ENCODE measurements at regions not wholly inside any gene's neighbourhood (a gene's known extent, or its start where the extent isn't known, plus 50 kb on each side); places are given as distances from the start of the nearest gene placed in this dataset.

DNA sequence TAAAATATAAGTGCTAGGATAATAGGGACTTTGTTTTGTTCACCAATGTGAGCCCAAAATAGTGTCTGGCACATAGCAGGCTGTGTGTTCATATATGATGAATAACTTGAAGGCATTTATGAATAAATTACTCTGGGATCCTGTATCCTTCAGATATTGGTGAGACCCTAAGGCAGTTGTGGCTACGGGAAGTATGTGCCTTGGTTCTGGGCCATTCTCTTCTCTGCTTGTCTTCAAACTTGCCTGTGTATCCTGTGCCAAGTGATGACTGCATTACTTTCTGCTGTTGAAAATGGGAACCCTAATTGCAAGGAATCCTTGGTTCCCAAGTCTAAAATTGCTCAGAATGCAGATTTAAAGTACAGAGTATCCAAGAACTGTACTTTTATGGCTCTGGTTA, 67.6 kb upstream of the KTN1 start:
- Histone ChIP-seq H3F3A (replicated peaks; ENCODE audit: insufficient read depth) (no peaks in the 10 kb centered on the region), H3K4me3 (ENCODE audit: low read depth in 2 of 2, low read length in 1 of 2) (no peak overlapping the region), H3K79me2 (ENCODE audit: insufficient read depth) (no peaks in the 10 kb centered on the region), H3K4me2 (no peak overlapping the region), H3K9ac (no peak overlapping the region), H3K27me3 (ENCODE audit: insufficient read depth) (no peaks in the 10 kb centered on the region), H3K4me1 (ENCODE audit: control insufficient read depth in 1 of 2, insufficient read depth in 2 of 2, low read depth in 1 of 2, low read length in 1 of 2) (no peaks in the 10 kb centered on the region; a peak in 1 of 4 replicates), H3K36me3 (replicated peaks in 1 of 2; ENCODE audit: control insufficient read depth in 1 of 2, insufficient read depth in 2 of 2, low read length in 1 of 2) (no peaks in the 10 kb centered on the region), H3K27ac (ENCODE audit: low read depth in 2 of 2, low read length in 1 of 2) (no peak overlapping the region), H2AFZ (ENCODE audit: low read depth) (no peak overlapping the region), H3K9me3 (no peaks in the 10 kb centered on the region), H3K9me2 (no peaks in the 10 kb centered on the region), H4K20me1 (ENCODE audit: insufficient read depth) (no peaks in the 10 kb centered on the region)
- 75% methylated on average over 1 of the region's 1 CpG for WGBS (ENCODE audit: low lambda C conversion rate)
- CTCF ChIA-PET: no interaction called here
- DNase-seq: no peak
- TF ChIP-seq MXI1 (IDR thresholded peaks at IDR 0.05; ENCODE audit: low read depth, low read length) (no peak), SIN3A (IDR thresholded peaks at IDR 0.05; ENCODE audit: borderline replicate concordance, low read depth, low read length) (no peak), TCF12 (IDR thresholded peaks at IDR 0.05) (no peak), TEAD4 (IDR thresholded peaks at IDR 0.05; ENCODE audit: borderline replicate concordance, insufficient read depth) (no peak), JUND (IDR thresholded peaks at IDR 0.05) (no peak), EP300 (IDR thresholded peaks at IDR 0.05; ENCODE audit: borderline replicate concordance in 1 of 2, low read depth in 1 of 2, low read length in 1 of 2) (no peak), EZH2phosphoT487 (IDR thresholded peaks at IDR 0.05; ENCODE audit: borderline replicate concordance, low read depth) (no peak), POLR2AphosphoS5 (IDR thresholded peaks at IDR 0.05; ENCODE audit: low read depth, low read length) (no peak), ELF1 (IDR thresholded peaks at IDR 0.05) (no peak), NFIC (IDR thresholded peaks at IDR 0.05; ENCODE audit: borderline replicate concordance) (no peak), FOXM1 (IDR thresholded peaks at IDR 0.05; ENCODE audit: low read depth) (no peak)
- TF ChIP-seq, protein P1, sequence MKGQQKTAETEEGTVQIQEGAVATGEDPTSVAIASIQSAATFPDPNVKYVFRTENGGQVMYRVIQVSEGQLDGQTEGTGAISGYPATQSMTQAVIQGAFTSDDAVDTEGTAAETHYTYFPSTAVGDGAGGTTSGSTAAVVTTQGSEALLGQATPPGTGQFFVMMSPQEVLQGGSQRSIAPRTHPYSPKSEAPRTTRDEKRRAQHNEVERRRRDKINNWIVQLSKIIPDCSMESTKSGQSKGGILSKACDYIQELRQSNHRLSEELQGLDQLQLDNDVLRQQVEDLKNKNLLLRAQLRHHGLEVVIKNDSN (IDR thresholded peaks at IDR 0.05; ENCODE audit: borderline replicate concordance, low read depth): no peak
- TF ChIP-seq, protein P2, sequence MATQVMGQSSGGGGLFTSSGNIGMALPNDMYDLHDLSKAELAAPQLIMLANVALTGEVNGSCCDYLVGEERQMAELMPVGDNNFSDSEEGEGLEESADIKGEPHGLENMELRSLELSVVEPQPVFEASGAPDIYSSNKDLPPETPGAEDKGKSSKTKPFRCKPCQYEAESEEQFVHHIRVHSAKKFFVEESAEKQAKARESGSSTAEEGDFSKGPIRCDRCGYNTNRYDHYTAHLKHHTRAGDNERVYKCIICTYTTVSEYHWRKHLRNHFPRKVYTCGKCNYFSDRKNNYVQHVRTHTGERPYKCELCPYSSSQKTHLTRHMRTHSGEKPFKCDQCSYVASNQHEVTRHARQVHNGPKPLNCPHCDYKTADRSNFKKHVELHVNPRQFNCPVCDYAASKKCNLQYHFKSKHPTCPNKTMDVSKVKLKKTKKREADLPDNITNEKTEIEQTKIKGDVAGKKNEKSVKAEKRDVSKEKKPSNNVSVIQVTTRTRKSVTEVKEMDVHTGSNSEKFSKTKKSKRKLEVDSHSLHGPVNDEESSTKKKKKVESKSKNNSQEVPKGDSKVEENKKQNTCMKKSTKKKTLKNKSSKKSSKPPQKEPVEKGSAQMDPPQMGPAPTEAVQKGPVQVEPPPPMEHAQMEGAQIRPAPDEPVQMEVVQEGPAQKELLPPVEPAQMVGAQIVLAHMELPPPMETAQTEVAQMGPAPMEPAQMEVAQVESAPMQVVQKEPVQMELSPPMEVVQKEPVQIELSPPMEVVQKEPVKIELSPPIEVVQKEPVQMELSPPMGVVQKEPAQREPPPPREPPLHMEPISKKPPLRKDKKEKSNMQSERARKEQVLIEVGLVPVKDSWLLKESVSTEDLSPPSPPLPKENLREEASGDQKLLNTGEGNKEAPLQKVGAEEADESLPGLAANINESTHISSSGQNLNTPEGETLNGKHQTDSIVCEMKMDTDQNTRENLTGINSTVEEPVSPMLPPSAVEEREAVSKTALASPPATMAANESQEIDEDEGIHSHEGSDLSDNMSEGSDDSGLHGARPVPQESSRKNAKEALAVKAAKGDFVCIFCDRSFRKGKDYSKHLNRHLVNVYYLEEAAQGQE (IDR thresholded peaks at IDR 0.05; ENCODE audit: low read depth, low read length): no peak
- TF ChIP-seq, protein P3, sequence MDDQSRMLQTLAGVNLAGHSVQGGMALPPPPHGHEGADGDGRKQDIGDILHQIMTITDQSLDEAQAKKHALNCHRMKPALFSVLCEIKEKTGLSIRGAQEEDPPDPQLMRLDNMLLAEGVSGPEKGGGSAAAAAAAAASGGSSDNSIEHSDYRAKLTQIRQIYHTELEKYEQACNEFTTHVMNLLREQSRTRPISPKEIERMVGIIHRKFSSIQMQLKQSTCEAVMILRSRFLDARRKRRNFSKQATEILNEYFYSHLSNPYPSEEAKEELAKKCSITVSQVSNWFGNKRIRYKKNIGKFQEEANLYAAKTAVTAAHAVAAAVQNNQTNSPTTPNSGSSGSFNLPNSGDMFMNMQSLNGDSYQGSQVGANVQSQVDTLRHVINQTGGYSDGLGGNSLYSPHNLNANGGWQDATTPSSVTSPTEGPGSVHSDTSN (IDR thresholded peaks at IDR 0.05): no peak
- POLR2A ChIA-PET: no interaction called here

DNA sequence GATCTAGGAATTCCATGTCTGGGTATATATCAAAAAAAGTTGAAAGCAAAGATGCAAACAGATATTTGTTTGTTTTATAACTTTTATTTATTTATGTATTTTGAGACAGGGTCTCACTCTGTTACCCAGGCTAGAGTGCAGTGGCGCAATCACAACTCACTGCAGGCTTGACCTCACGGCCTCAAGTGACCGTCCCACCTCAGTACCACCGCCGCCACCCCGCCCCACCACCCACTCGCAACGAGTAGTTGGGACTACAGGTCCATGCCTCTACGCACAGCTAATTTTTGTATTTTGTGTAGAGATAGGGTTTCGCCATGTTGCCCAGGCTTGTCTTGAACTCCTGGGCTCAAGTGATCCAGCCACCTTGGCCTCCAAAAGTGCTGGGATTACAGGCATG, 66.5 kb upstream of the KTN1 start:
- Histone ChIP-seq H3K4me2 (no peak overlapping the region), H3K4me3 (ENCODE audit: low read depth in 2 of 2, low read length in 1 of 2) (no peak overlapping the region), H3K27ac (ENCODE audit: low read depth in 2 of 2, low read length in 1 of 2) (no peak overlapping the region), H3K9me3 (no peaks in the 10 kb centered on the region), H3K9ac (no peak overlapping the region), H3F3A (replicated peaks; ENCODE audit: insufficient read depth) (no peaks in the 10 kb centered on the region), H3K36me3 (replicated peaks in 1 of 2; ENCODE audit: control insufficient read depth in 1 of 2, insufficient read depth in 2 of 2, low read length in 1 of 2) (no peaks in the 10 kb centered on the region), H2AFZ (ENCODE audit: low read depth) (no peak overlapping the region), H3K79me2 (ENCODE audit: insufficient read depth) (no peaks in the 10 kb centered on the region), H3K27me3 (ENCODE audit: insufficient read depth) (no peaks in the 10 kb centered on the region), H3K9me2 (no peaks in the 10 kb centered on the region), H4K20me1 (ENCODE audit: insufficient read depth) (no peaks in the 10 kb centered on the region), H3K4me1 (ENCODE audit: control insufficient read depth in 1 of 2, insufficient read depth in 2 of 2, low read depth in 1 of 2, low read length in 1 of 2) (no peaks in the 10 kb centered on the region; a peak in 1 of 4 replicates)
- ChIA-PET CTCF (no interaction called here), POLR2A (no interaction called here)
- no peak for DNase-seq
- WGBS (ENCODE audit: low lambda C conversion rate): 95% methylated on average over 9 of the region's 10 CpGs
- TF ChIP-seq TEAD4 (IDR thresholded peaks at IDR 0.05; ENCODE audit: borderline replicate concordance, insufficient read depth) (no peak), NFIC (IDR thresholded peaks at IDR 0.05; ENCODE audit: borderline replicate concordance) (no peak), GATA2 (CRISPR knock-in tag; IDR thresholded peaks at IDR 0.05) (no peak), RCOR1 (IDR thresholded peaks at IDR 0.05; ENCODE audit: low read length) (no peak), RFX5 (IDR thresholded peaks at IDR 0.05; ENCODE audit: low read length) (no peak), MEF2A (IDR thresholded peaks at IDR 0.05; ENCODE audit: borderline replicate concordance, low read depth) (no peak), GABPA (IDR thresholded peaks at IDR 0.05; ENCODE audit: low read depth) (no peak), FOXM1 (IDR thresholded peaks at IDR 0.05; ENCODE audit: low read depth) (no peak), TCF12 (IDR thresholded peaks at IDR 0.05) (no peak)
- TF ChIP-seq, protein P4, sequence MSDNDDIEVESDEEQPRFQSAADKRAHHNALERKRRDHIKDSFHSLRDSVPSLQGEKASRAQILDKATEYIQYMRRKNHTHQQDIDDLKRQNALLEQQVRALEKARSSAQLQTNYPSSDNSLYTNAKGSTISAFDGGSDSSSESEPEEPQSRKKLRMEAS (IDR thresholded peaks at IDR 0.05; ENCODE audit: low read depth): no peak
- TF ChIP-seq, protein P5, sequence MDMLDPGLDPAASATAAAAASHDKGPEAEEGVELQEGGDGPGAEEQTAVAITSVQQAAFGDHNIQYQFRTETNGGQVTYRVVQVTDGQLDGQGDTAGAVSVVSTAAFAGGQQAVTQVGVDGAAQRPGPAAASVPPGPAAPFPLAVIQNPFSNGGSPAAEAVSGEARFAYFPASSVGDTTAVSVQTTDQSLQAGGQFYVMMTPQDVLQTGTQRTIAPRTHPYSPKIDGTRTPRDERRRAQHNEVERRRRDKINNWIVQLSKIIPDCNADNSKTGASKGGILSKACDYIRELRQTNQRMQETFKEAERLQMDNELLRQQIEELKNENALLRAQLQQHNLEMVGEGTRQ (IDR thresholded peaks at IDR 0.05; ENCODE audit: borderline replicate concordance, low read depth, low read length): no peak
- TF ChIP-seq, protein P1 (IDR thresholded peaks at IDR 0.05; ENCODE audit: borderline replicate concordance, low read depth): no peak

All from SK-N-SH (cell line).